ENCODE measurements at regions not wholly inside any gene's neighbourhood (a gene's known extent, or its start where the extent isn't known, plus 50 kb on each side); places are given as distances from the start of the nearest gene placed in this dataset.

DNA sequence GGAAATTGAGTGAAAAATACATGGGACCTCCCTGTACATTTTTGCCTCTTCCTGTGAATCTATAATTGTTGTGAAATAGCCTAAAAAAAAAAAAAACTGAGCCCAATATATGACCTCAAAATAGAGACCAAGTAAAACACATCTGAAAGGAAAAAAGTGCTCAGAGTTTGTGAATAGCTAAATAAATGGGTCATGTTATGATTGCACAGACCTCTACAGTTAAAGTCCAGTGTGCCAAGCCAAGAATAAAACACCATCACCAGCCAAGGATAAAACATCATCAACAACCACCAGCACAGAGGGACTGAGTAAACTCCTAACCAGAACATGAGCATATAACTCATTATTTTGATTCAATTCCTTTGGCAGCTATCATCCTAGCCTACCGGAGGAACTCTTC, 115.6 kb upstream of the AGTR1 start:
- Histone ChIP-seq H2AFZ (ENCODE audit: control insufficient read depth, low read length) (no peak overlapping the region), H3K27me3 (ENCODE audit: control insufficient read depth, extremely low read depth, insufficient read depth, low read length) (no peaks in the 10 kb centered on the region), H3K9me1 (ENCODE audit: control insufficient read depth, extremely low read depth, insufficient read depth, low read length) (no peaks in the 10 kb centered on the region), H3K4me1 (ENCODE audit: control insufficient read depth, extremely low read depth, insufficient read depth, low read length) (no peaks in the 10 kb centered on the region), H3K4me2 (ENCODE audit: control insufficient read depth, extremely low read depth, insufficient read depth, low read depth, low read length) (no peak overlapping the region), H4K20me1 (ENCODE audit: control insufficient read depth, extremely low read depth, insufficient read depth, low read length) (no peaks in the 10 kb centered on the region), H3K27ac (ENCODE audit: control insufficient read depth, insufficient read depth, low read length) (no peak overlapping the region), H3K36me3 (ENCODE audit: control insufficient read depth in 2 of 2, extremely low read depth in 1 of 2, insufficient read depth in 2 of 2, low read length in 2 of 2) (no peaks in the 10 kb centered on the region), H3K9ac (ENCODE audit: control insufficient read depth, extremely low read depth, insufficient read depth, low read length) (no peak overlapping the region), H3K79me2 (ENCODE audit: control insufficient read depth, insufficient read depth, low read length) (no peaks in the 10 kb centered on the region), H3K4me3 (ENCODE audit: control insufficient read depth in 2 of 3, extremely low read depth in 1 of 3, insufficient read depth in 2 of 3, low read depth in 1 of 3, low read length in 3 of 3) (no peak overlapping the region), H3K9me3 (ENCODE audit: control insufficient read depth, low read depth, low read length) (no peaks in the 10 kb centered on the region)
- DNase-seq (ENCODE audit: low read depth, low spot score) = no peak
- TF ChIP-seq, protein P1, sequence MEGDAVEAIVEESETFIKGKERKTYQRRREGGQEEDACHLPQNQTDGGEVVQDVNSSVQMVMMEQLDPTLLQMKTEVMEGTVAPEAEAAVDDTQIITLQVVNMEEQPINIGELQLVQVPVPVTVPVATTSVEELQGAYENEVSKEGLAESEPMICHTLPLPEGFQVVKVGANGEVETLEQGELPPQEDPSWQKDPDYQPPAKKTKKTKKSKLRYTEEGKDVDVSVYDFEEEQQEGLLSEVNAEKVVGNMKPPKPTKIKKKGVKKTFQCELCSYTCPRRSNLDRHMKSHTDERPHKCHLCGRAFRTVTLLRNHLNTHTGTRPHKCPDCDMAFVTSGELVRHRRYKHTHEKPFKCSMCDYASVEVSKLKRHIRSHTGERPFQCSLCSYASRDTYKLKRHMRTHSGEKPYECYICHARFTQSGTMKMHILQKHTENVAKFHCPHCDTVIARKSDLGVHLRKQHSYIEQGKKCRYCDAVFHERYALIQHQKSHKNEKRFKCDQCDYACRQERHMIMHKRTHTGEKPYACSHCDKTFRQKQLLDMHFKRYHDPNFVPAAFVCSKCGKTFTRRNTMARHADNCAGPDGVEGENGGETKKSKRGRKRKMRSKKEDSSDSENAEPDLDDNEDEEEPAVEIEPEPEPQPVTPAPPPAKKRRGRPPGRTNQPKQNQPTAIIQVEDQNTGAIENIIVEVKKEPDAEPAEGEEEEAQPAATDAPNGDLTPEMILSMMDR (optimal IDR thresholded peaks at IDR 0.05 in 1 of 3, IDR thresholded peaks at IDR 0.05 in 1 of 3, conservative IDR thresholded peaks at IDR 0.05 in 1 of 3; ENCODE audit: extremely low read depth in 1 of 3, insufficient read depth in 2 of 3, low read length in 3 of 3) = no peak
- no peak for TF ChIP-seq EZH2 (IDR thresholded peaks at IDR 0.05; ENCODE audit: low read length)
- dilution Hi-C loops (cut with MboI; ENCODE audit: extremely low pct_ligation_motif_present, low sequenced_read_pairs) = no loop called here
- no peak for FAIRE-seq

DNA sequence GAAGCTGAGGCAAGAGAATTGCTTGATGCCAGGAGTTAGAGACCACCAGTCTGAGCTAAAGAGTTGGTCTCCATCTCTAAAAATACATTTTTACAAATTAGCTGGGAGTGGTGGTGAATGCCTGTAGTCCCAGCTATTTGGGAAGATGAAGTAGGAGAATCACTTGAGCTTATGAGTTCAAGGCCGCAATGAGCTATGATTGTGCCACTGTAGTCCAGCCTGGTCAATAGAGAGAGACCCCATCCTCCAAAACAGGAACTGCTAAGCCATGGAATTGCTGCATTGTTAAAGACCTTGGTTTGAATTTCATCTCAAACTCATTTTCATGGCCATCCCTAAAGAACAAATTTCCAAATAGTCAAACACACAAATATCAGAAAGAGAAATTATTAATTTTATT, 113.9 kb upstream of the AGTR1 start:
- no peaks in the 10 kb centered on the region for H3K36me3 ChIP-seq (ENCODE audit: control insufficient read depth in 2 of 2, extremely low read depth in 1 of 2, insufficient read depth in 2 of 2, low read length in 2 of 2)
- H2AFZ ChIP-seq (ENCODE audit: control insufficient read depth, low read length) = no peak overlapping the region
- H3K4me3 ChIP-seq (ENCODE audit: control insufficient read depth in 2 of 3, extremely low read depth in 1 of 3, insufficient read depth in 2 of 3, low read depth in 1 of 3, low read length in 3 of 3) = no peak overlapping the region
- DNase-seq (ENCODE audit: low read depth, low spot score) = no peak
- TF ChIP-seq, protein P1 (optimal IDR thresholded peaks at IDR 0.05 in 1 of 3, IDR thresholded peaks at IDR 0.05 in 1 of 3, conservative IDR thresholded peaks at IDR 0.05 in 1 of 3; ENCODE audit: extremely low read depth in 1 of 3, insufficient read depth in 2 of 3, low read length in 3 of 3) = no peak
- TF ChIP-seq EZH2 (IDR thresholded peaks at IDR 0.05; ENCODE audit: low read length) = no peak
- H3K4me1 ChIP-seq (ENCODE audit: control insufficient read depth, extremely low read depth, insufficient read depth, low read length) = no peaks in the 10 kb centered on the region
- no peaks in the 10 kb centered on the region for H3K9me3 ChIP-seq (ENCODE audit: control insufficient read depth, low read depth, low read length)
- H3K9me1 ChIP-seq (ENCODE audit: control insufficient read depth, extremely low read depth, insufficient read depth, low read length) = no peaks in the 10 kb centered on the region
- no peak overlapping the region for H3K9ac ChIP-seq (ENCODE audit: control insufficient read depth, extremely low read depth, insufficient read depth, low read length)
- no peak for FAIRE-seq
- no peaks in the 10 kb centered on the region for H3K79me2 ChIP-seq (ENCODE audit: control insufficient read depth, insufficient read depth, low read length)
- no peak overlapping the region for H3K27ac ChIP-seq (ENCODE audit: control insufficient read depth, insufficient read depth, low read length)
- no peaks in the 10 kb centered on the region for H4K20me1 ChIP-seq (ENCODE audit: control insufficient read depth, extremely low read depth, insufficient read depth, low read length)
- no peak overlapping the region for H3K4me2 ChIP-seq (ENCODE audit: control insufficient read depth, extremely low read depth, insufficient read depth, low read depth, low read length)
- no peaks in the 10 kb centered on the region for H3K27me3 ChIP-seq (ENCODE audit: control insufficient read depth, extremely low read depth, insufficient read depth, low read length)
- dilution Hi-C loops (cut with MboI; ENCODE audit: extremely low pct_ligation_motif_present, low sequenced_read_pairs) = no loop called here

Measured in keratinocyte (primary cell).